ENCODE measurements at regions not wholly inside any gene's neighbourhood (a gene's known extent, or its start where the extent isn't known, plus 50 kb on each side); places are given as distances from the start of the nearest gene placed in this dataset.

- TF ChIP-seq CTCF (IDR thresholded peaks at IDR 0.05; ENCODE audit: low read depth, low read length, poor library complexity, severe bottlenecking) (no peak), EZH2phosphoT487 (IDR thresholded peaks at IDR 0.05; ENCODE audit: borderline replicate concordance, low read length) (no peak)
Observed at GRCh38 chr5:91491229-91491628, 108.1 kb upstream of the ARRDC3 start.

All from DOHH2 (cell line).